ENCODE measurements at regions not wholly inside any gene's neighbourhood (a gene's known extent, or its start where the extent isn't known, plus 50 kb on each side); places are given as distances from the start of the nearest gene placed in this dataset.

DNA sequence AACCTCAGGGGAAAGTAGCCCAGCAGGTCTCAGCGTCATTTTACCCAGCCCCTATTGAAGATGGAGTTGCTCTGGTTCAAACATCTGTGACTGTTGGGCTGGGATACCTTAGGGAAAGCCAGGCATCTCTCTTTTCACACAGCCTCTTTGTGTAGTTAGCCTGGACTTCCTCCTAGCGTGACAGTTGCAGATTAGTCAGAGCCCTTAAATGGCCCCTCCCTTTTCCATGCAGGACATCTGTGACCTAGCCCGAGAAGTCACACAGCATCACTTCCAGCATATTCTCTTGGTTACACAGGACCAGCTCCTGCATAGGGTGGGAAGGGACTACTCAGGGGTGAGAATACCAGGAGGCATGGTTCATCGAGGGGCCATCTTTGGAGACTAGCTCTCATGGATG is 375.0 kb upstream of the RBFOX1 start:
- 65 to 66% methylated on average over 4 of the region's 4 CpGs for WGBS, 2 donors
- ATAC-seq (ENCODE audit: low FRiP score in 2 of 2) (no peak), DNase-seq (no peak)
- TF ChIP-seq EP300 (IDR thresholded peaks at IDR 0.05) (no peak), POLR2AphosphoS5 (IDR thresholded peaks at IDR 0.05) (no peak), POLR2A (IDR thresholded peaks at IDR 0.05) (no peak)
- TF ChIP-seq, protein P1, sequence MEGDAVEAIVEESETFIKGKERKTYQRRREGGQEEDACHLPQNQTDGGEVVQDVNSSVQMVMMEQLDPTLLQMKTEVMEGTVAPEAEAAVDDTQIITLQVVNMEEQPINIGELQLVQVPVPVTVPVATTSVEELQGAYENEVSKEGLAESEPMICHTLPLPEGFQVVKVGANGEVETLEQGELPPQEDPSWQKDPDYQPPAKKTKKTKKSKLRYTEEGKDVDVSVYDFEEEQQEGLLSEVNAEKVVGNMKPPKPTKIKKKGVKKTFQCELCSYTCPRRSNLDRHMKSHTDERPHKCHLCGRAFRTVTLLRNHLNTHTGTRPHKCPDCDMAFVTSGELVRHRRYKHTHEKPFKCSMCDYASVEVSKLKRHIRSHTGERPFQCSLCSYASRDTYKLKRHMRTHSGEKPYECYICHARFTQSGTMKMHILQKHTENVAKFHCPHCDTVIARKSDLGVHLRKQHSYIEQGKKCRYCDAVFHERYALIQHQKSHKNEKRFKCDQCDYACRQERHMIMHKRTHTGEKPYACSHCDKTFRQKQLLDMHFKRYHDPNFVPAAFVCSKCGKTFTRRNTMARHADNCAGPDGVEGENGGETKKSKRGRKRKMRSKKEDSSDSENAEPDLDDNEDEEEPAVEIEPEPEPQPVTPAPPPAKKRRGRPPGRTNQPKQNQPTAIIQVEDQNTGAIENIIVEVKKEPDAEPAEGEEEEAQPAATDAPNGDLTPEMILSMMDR (IDR thresholded peaks at IDR 0.05), result no peak
- Histone ChIP-seq H3K4me1 (no peaks in the 10 kb centered on the region), H3K27ac (no peak overlapping the region), H3K36me3 (no peaks in the 10 kb centered on the region), H3K4me3 (no peak overlapping the region), H3K9me3 (no peaks in the 10 kb centered on the region), H3K27me3 (no peaks in the 10 kb centered on the region)

DNA sequence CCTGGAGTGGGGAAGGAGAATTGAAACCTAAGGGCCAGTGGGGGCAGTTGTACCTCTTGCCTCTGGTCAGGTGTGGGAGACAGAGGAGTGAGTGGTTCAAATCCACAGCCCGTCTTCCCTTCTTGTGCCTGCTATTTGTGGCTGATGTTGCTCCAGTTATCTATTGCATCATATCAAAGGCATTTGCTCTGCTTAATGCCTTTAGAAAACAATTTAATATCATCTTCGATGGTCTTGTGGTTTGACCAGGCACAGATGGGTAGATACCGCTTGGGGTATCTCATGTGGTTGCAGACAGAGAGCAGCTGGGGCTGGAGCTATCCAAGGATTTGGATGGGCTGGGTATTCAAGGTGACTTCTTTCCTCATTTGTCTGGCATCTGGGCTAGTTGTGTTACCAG is 376.1 kb upstream of the RBFOX1 start:
- WGBS, 2 donors, result 85 to 88% methylated on average over 3 of the region's 3 CpGs

DNA sequence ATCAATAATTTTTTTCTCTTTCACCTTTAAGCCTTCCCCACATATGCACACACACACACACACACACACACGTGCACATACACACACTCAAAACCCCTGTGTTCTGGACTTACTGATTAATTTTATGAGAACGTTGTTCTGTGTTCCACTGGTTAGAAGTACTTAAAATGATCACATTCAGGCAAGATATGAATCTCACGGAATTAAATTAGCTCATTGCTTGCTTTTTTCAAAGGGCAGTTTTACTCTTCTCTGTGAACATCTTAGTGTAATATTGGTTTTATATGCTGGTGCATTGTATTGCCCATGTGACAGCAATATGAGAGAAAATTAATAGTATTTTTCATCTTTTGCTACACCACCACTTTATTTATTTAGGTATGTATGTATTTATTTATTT is 377.3 kb upstream of the RBFOX1 start:
- Histone ChIP-seq H3K9me3 (no peaks in the 10 kb centered on the region), H3K27ac (no peak overlapping the region), H3K4me1 (no peaks in the 10 kb centered on the region), H3K27me3 (no peaks in the 10 kb centered on the region), H3K36me3 (no peaks in the 10 kb centered on the region), H3K4me3 (no peak overlapping the region)
- ATAC-seq (ENCODE audit: low FRiP score in 2 of 2) (no peak), DNase-seq (no peak)
- WGBS, 2 donors, result 75 to 78% methylated on average over 3 of the region's 3 CpGs
- TF ChIP-seq POLR2A (IDR thresholded peaks at IDR 0.05) (no peak), POLR2AphosphoS5 (IDR thresholded peaks at IDR 0.05) (no peak), EP300 (IDR thresholded peaks at IDR 0.05) (no peak)
- TF ChIP-seq, protein P1 (IDR thresholded peaks at IDR 0.05), result no peak

More for the DNA sequence above, 376.1 kb upstream of the RBFOX1 start:
- Histone ChIP-seq H3K27me3 (no peaks in the 10 kb centered on the region), H3K9me3 (no peaks in the 10 kb centered on the region), H3K27ac (no peak overlapping the region), H3K36me3 (no peaks in the 10 kb centered on the region), H3K4me3 (no peak overlapping the region), H3K4me1 (no peaks in the 10 kb centered on the region)
- TF ChIP-seq EP300 (IDR thresholded peaks at IDR 0.05), result no peak
- TF ChIP-seq, protein P1 (IDR thresholded peaks at IDR 0.05), result no peak
- no peak for ATAC-seq (ENCODE audit: low FRiP score in 2 of 2)
- DNase-seq, result no peak

DNA sequence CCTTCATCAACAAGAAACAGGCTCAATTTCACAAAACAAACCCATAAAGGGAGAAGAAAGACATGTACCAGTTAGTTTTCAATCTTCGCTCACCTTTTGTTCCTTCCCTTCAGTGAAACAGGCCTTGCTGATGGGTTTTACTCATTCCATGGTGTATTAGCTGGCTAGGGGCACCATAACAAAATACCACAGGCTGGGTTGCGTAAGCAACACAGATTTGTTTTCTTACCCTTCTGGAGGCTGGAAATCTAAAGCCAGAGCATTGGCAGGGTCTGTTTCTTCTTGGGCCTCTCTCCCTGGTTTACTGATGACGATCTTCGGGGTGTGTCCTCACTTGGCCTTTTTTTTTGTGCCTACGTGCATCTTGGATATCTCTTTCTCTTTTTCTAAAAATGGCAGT is 383.4 kb upstream of the RBFOX1 start:
- DNase-seq, result no peak
- 76 to 85% methylated on average over 5 of the region's 5 CpGs for WGBS, 2 donors
- no peaks in the 10 kb centered on the region for H3K36me3 ChIP-seq
- H3K4me3 ChIP-seq, result no peak overlapping the region
- no peaks in the 10 kb centered on the region for H3K4me1 ChIP-seq
- H3K27ac ChIP-seq, result no peak overlapping the region
- no peaks in the 10 kb centered on the region for H3K9me3 ChIP-seq
- TF ChIP-seq, protein P1 (IDR thresholded peaks at IDR 0.05), result no peak
- TF ChIP-seq POLR2AphosphoS5 (IDR thresholded peaks at IDR 0.05) (no peak), EP300 (IDR thresholded peaks at IDR 0.05) (no peak)
- H3K27me3 ChIP-seq, result no peaks in the 10 kb centered on the region
- no peak for ATAC-seq (ENCODE audit: low FRiP score in 2 of 2)

DNA sequence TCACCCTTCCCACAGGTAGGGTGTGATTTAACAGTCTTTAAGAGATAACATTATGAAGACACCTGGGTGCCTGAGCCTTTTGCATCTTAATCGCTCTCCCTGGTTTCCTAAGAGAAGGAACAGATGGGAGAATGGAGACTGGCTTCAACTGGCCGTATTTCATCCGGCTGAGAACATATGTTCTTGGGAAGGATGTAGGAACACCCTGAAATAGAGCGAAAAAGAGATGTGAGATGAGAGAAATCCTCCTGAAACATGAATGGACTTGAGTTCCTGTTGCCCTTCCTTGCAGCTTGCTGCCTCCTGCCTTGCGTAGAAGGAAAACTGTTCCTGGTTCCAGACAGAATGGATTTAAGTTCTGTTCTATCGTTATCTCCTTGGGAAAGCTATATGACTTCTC is 385.4 kb upstream of the RBFOX1 start:
- Histone ChIP-seq H3K36me3 (no peaks in the 10 kb centered on the region), H3K27me3 (no peaks in the 10 kb centered on the region), H3K4me3 (no peak overlapping the region), H3K9me3 (no peaks in the 10 kb centered on the region), H3K4me1 (no peaks in the 10 kb centered on the region), H3K27ac (no peak overlapping the region)
- WGBS, 2 donors, result 81 to 82% methylated on average over 6 of the region's 6 CpGs
- DNase-seq (no peak), ATAC-seq (ENCODE audit: low FRiP score in 2 of 2) (no peak)
- TF ChIP-seq POLR2A (IDR thresholded peaks at IDR 0.05) (no peak), EP300 (IDR thresholded peaks at IDR 0.05) (no peak), POLR2AphosphoS5 (IDR thresholded peaks at IDR 0.05) (no peak)
- TF ChIP-seq, protein P1 (IDR thresholded peaks at IDR 0.05), result no peak
